IMR-90 (cell line): ENCODE measurements at regions not wholly inside any gene's neighbourhood (a gene's known extent, or its start where the extent isn't known, plus 50 kb on each side); places are given as distances from the start of the nearest gene placed in this dataset.

Source experiments
- ATAC-seq: fragments of 200-7000 bp; cut with Tn5 transposase; 2 replicates; pipeline ENCODE4 v1.9.1; 2020; ENCODE audit warnings: low read depth, mild to moderate bottlenecking, moderate library complexity
- BruUV-seq: library from RNA; stranded (reverse); fragments of 400-500 nt; replicated peaks from 2 replicates; lab custom pipeline; 2021; lab: Mats Ljungman, UMichigan
- CTCF ChIA-PET: fragments of 300-600 bp; formaldehyde crosslinking; extraction: SDS; loops from one replicate; lab custom pipeline; 2021; ENCODE audit warnings: antibody characterized with exemption; lab: Yijun Ruan, JAX
- POLR2A ChIA-PET: fragments of 300-600 bp; sonication (Branson Sonifier 250); formaldehyde crosslinking; loops from one replicate; lab custom pipeline; 2022; ENCODE audit warnings: antibody characterized with exemption; ENCODE audit not compliant: unreplicated experiment; lab: Charles Lee
- DNase-seq: peaks from one replicate; pipeline ENCODE4 v3.0.0; 2013
- H2AFZ ChIP-seq: replicated peaks from 2 replicates; pipeline ENCODE3; 2013; ENCODE audit warnings: low read length, mild to moderate bottlenecking; ENCODE audit not compliant: poor library complexity
- H2AK5ac ChIP-seq: 2 replicates; pipeline ENCODE4 v1.6.1; 2013; ENCODE audit warnings: low read depth, low read length, inconsistent platforms
- H2AK9ac ChIP-seq: replicated peaks from 2 replicates; pipeline ENCODE3; 2013; ENCODE audit warnings: mild to moderate bottlenecking, low read depth, low read length, moderate library complexity; ENCODE audit not compliant: poor library complexity
- H2BK120ac ChIP-seq: 2 replicates; pipeline ENCODE4 v1.6.1; 2013; ENCODE audit warnings: low read depth, low read length, inconsistent platforms
- H2BK15ac ChIP-seq: 3 replicates; pipeline ENCODE4 v1.6.1; 2013; ENCODE audit warnings: low read depth, low read length, inconsistent platforms
- H2BK20ac ChIP-seq: 2 replicates; pipeline ENCODE4 v1.6.1; 2013; ENCODE audit warnings: low read depth, mild to moderate bottlenecking, inconsistent platforms, low read length, moderate library complexity
- H2BK5ac ChIP-seq: 2 replicates; pipeline ENCODE4 v1.6.1; 2013; ENCODE audit warnings: mild to moderate bottlenecking, low read depth, low read length, inconsistent platforms; ENCODE audit not compliant: poor library complexity, severe bottlenecking
- H3K14ac ChIP-seq: replicated peaks from 2 replicates; pipeline ENCODE4 v1.6.1; 2013; ENCODE audit warnings: low read depth, low read length, inconsistent platforms
- H3K18ac ChIP-seq: 2 replicates; pipeline ENCODE4 v1.6.1; 2013; ENCODE audit warnings: low read depth, low read length, control low read depth
- H3K23ac ChIP-seq: 2 replicates; pipeline ENCODE4 v1.6.1; 2013; ENCODE audit warnings: low read depth, low read length, inconsistent platforms
- H3K27ac ChIP-seq: 2 replicates; pipeline ENCODE4 v1.5.1; 2013; ENCODE audit warnings: mild to moderate bottlenecking, control low read depth, low read length; ENCODE audit not compliant: insufficient read depth
- H3K27me3 ChIP-seq: 2 replicates; pipeline ENCODE4 v1.6.1; 2013; ENCODE audit warnings: low read length; ENCODE audit not compliant: control insufficient read depth, insufficient read depth
- H3K36me3 ChIP-seq: 2 replicates; pipeline ENCODE4 v1.6.1; 2013; ENCODE audit warnings: low read length, mixed read lengths; ENCODE audit not compliant: control insufficient read depth, insufficient read depth
- H3K4ac ChIP-seq: 2 replicates; pipeline ENCODE4 v1.6.1; 2013; ENCODE audit warnings: low read depth, low read length, inconsistent platforms
- H3K4me1 ChIP-seq: 2 replicates; pipeline ENCODE4 v1.6.1; 2013; ENCODE audit warnings: low read length, mixed read lengths; ENCODE audit not compliant: control insufficient read depth, insufficient read depth
- H3K4me2 ChIP-seq: 2 replicates; pipeline ENCODE4 v1.6.1; 2013; ENCODE audit warnings: low read depth, mild to moderate bottlenecking, control low read depth, low read length, moderate library complexity
- H3K4me3 ChIP-seq: 2 replicates; pipeline ENCODE4 v1.5.1; 2013; ENCODE audit warnings: low read depth, mild to moderate bottlenecking, control low read depth, low read length, moderate library complexity; ENCODE audit not compliant: insufficient read depth
- H3K56ac ChIP-seq: 2 replicates; pipeline ENCODE4 v1.6.1; 2013; ENCODE audit warnings: low read length, inconsistent platforms; ENCODE audit not compliant: insufficient read depth; ENCODE audit errors: extremely low read depth
- H3K79me1 ChIP-seq, 2 experiments: 2 replicates each; pipeline ENCODE4 v1.6.1; 2013; ENCODE audit warnings: low read length in 2 of 2, inconsistent platforms in 1 of 2, low read depth in 1 of 2
- H3K9ac ChIP-seq: 2 replicates; pipeline ENCODE4 v1.6.1; 2013; ENCODE audit warnings: low read depth, low read length, control low read depth
- H3K9me1 ChIP-seq: 2 replicates; pipeline ENCODE4 v1.6.1; 2013; ENCODE audit warnings: low read length, inconsistent platforms; ENCODE audit not compliant: insufficient read depth
- H3K9me3 ChIP-seq: 2 replicates; pipeline ENCODE4 v1.6.1; 2013; ENCODE audit warnings: low read length; ENCODE audit not compliant: control insufficient read depth, insufficient read depth
- H4K20me1 ChIP-seq: 2 replicates; pipeline ENCODE4 v1.6.1; 2013; ENCODE audit warnings: low read length, inconsistent platforms; ENCODE audit not compliant: insufficient read depth
- H4K5ac ChIP-seq: 2 replicates; pipeline ENCODE4 v1.6.1; 2013; ENCODE audit warnings: mild to moderate bottlenecking, low read depth, low read length, control low read depth
- H4K8ac ChIP-seq, 2 experiments: 2 replicates each; pipeline ENCODE4 v1.6.1; 2013; ENCODE audit warnings: low read depth in 2 of 2, low read length in 2 of 2, control low read depth in 1 of 2, inconsistent platforms in 1 of 2
- H4K91ac ChIP-seq: 2 replicates; pipeline ENCODE4 v1.6.1; 2013; ENCODE audit warnings: low read depth, low read length, inconsistent platforms; ENCODE audit not compliant: insufficient read depth
- BHLHE40 ChIP-seq: fragments of 150-350 bp; IDR thresholded peaks from 2 replicates; pipeline ENCODE4 v1.6.1; 2016; ENCODE audit warnings: mild to moderate bottlenecking, low read depth, low read length
- CEBPB ChIP-seq: IDR thresholded peaks from 2 replicates; pipeline ENCODE4 v1.6.1; 2012; ENCODE audit warnings: low read depth, low read length, improper control_type of control experiment
- CTCF ChIP-seq: conservative IDR thresholded peaks from 2 replicates; pipeline ENCODE4 v1.5.1; 2012; ENCODE audit warnings: mild to moderate bottlenecking, low read depth, low read length, improper control_type of control experiment
- FOS ChIP-seq: fragments of 150-350 bp; IDR thresholded peaks from 2 replicates; pipeline ENCODE4 v1.6.1; 2016; ENCODE audit warnings: low read depth, low read length
- MAFK ChIP-seq: IDR thresholded peaks from 2 replicates; pipeline ENCODE4 v1.6.1; 2012; ENCODE audit warnings: low read depth, low read length, improper control_type of control experiment
- MXI1 ChIP-seq: IDR thresholded peaks from 2 replicates; pipeline ENCODE4 v1.6.1; 2012; ENCODE audit warnings: low read depth, mild to moderate bottlenecking, low read length, moderate library complexity, borderline replicate concordance
- NFE2L2 ChIP-seq: fragments of 150-350 bp; IDR thresholded peaks from 2 replicates; pipeline ENCODE4 v1.6.1; 2016; ENCODE audit warnings: low read depth, mild to moderate bottlenecking, low read length
- POLR2A ChIP-seq: IDR thresholded peaks from 2 replicates; pipeline ENCODE4 v1.6.1; 2012; ENCODE audit warnings: mild to moderate bottlenecking, low read depth, low read length
- RAD21 ChIP-seq: IDR thresholded peaks from 2 replicates; pipeline ENCODE4 v1.6.1; 2012; ENCODE audit warnings: low read length, improper control_type of control experiment
- RFX5 ChIP-seq: IDR thresholded peaks from 2 replicates; pipeline ENCODE4 v1.8.0; 2012; ENCODE audit warnings: low read depth, mild to moderate bottlenecking, low read length, moderate library complexity
- SMC3 ChIP-seq: fragments of 150-350 bp; IDR thresholded peaks from 2 replicates; pipeline ENCODE4 v1.6.1; 2016; ENCODE audit warnings: low read depth, mild to moderate bottlenecking, antibody characterized with exemption, low read length, moderate library complexity
- WGBS, 2 experiments: methylation state at CpG; one replicate each; pipeline versions ENCODE4 v1.1.5 to v1.1.7; 2013; ENCODE audit warnings: missing lambda C conversion rate in 2 of 2; ENCODE audit not compliant: insufficient read length in 1 of 2; ENCODE audit errors: extremely low coverage in 2 of 2; 5-methylcytosine and 5-hydroxymethylcytosine counted together
- dilution Hi-C: fragments of 300-500 bp; cut with HindIII; formaldehyde crosslinking; loops from one replicate; pipeline ENCODE4 v1.14.3; 2018; ENCODE audit warnings: low sequenced_read_pairs; ENCODE audit not compliant: unreplicated experiment
- in situ Hi-C: fragments of 300-500 bp; cut with MboI; formaldehyde crosslinking; loops from 3 replicates; pipeline ENCODE4 v1.14.3; 2019; ENCODE audit warnings: low sequenced_read_pairs, inconsistent platforms, mixed read lengths
- intact Hi-C: fragments of 100-400 bp; cut with micrococcal nuclease; formaldehyde crosslinking; loops from 2 replicates; pipeline ENCODE4 v1.10.0; 2022

- Histone ChIP-seq H4K5ac (no peak overlapping the region), H2AK5ac (no peak overlapping the region), H2BK15ac (no peak overlapping the region), H2AK9ac (no peak overlapping the region), H2AFZ (no peak overlapping the region), H3K14ac (no peak overlapping the region), H3K4me1 (peaks cover 11% of the 10 kb centered on the region), H3K18ac (no peak overlapping the region), H4K91ac (no peak overlapping the region), H3K9me3 (no peaks in the 10 kb centered on the region), H3K36me3 (no peaks in the 10 kb centered on the region), H4K20me1 (no peaks in the 10 kb centered on the region), H2BK20ac (no peak overlapping the region), H2BK120ac (no peak overlapping the region), H3K23ac (no peak overlapping the region), H3K9me1 (peaks cover 3% of the 10 kb centered on the region; the same call in 1 of the 2 replicates), H3K56ac (no peak overlapping the region), H3K27ac (no peak overlapping the region), H4K8ac (no peak overlapping the region), H3K4me2 (no peak overlapping the region), H3K4me3 (no peak overlapping the region), H3K4ac (no peak overlapping the region), H3K27me3 (no peaks in the 10 kb centered on the region), H3K79me1 (no peaks in the 10 kb centered on the region), H3K9ac (no peak overlapping the region), H2BK5ac (no peak overlapping the region)
- ATAC-seq (peak; percentile 70), DNase-seq (no peak)
- dilution Hi-C loops = no loop called here
- ChIA-PET CTCF (interaction anchor here (0.6 to 0.7 kb wide), 2 partner anchors 220 to 1856 kb away, joined by 3 read pairs; no protein-coding TSS in a partner anchor), POLR2A (no interaction called here)
- intact Hi-C loops = no loop called here
- 20% methylated on average over 1 of the region's 3 CpGs; no CpG with 5 or more reads in 1 of the 2 experiments for WGBS, 2 experiments
- TF ChIP-seq FOS (no peak), CTCF (no peak), SMC3 (no peak), RAD21 (no peak), POLR2A (no peak), MAFK (no peak), CEBPB (no peak), NFE2L2 (no peak), MXI1 (no peak), RFX5 (no peak), BHLHE40 (no peak)
- in situ Hi-C loops = no loop called here
- BruUV-seq = no TSS peak
Observed at GRCh38 chr9:81474125-81474524, 215.2 kb downstream of the TLE1 start.
